Fibroblast of lung (primary cell): ENCODE measurements at regions not wholly inside any gene's neighbourhood (a gene's known extent, or its start where the extent isn't known, plus 50 kb on each side); places are given as distances from the start of the nearest gene placed in this dataset.

Experiments
- DNase-seq, 2 donors: peaks; one replicate each; pipeline versions ENCODE4 v3.0.0 to v3.0.0-alpha.2; 2010; ENCODE audit warnings: low read depth in 2 of 2
- H2AFZ ChIP-seq: 2 replicates; pipeline ENCODE4 v1.5.1; 2012; ENCODE audit warnings: low read length, control low read depth, inconsistent platforms
- H3K27ac ChIP-seq: 2 replicates; pipeline ENCODE4 v1.5.1; 2011; ENCODE audit warnings: low read length, control low read depth; ENCODE audit not compliant: insufficient read depth
- H3K27me3 ChIP-seq: 2 replicates; pipeline ENCODE4 v1.5.1; 2011; ENCODE audit warnings: mild to moderate bottlenecking, low read length; ENCODE audit not compliant: control insufficient read depth, insufficient read depth
- H3K36me3 ChIP-seq: 2 replicates; pipeline ENCODE4 v1.5.1; 2011; ENCODE audit warnings: low read length; ENCODE audit not compliant: control insufficient read depth, insufficient read depth
- H3K4me1 ChIP-seq: 2 replicates; pipeline ENCODE4 v1.5.1; 2011; ENCODE audit warnings: low read length; ENCODE audit not compliant: control insufficient read depth, insufficient read depth; ENCODE audit errors: extremely low read depth
- H3K4me2 ChIP-seq: 2 replicates; pipeline ENCODE4 v1.5.1; 2011; ENCODE audit warnings: low read length, control low read depth; ENCODE audit not compliant: insufficient read depth; ENCODE audit errors: extremely low read depth
- H3K4me3 ChIP-seq, 4 experiments: fragments of 200-600 bp in 1 of 4; sonication (generic) in 1 of 4; replicated peaks in 1 of 4; 2 replicates each; pipeline ENCODE4 v1.5.1; 2011 to 2016; ENCODE audit warnings: low read length in 4 of 4, low read depth in 3 of 4, mild to moderate bottlenecking in 3 of 4, control low read depth in 2 of 4, inconsistent platforms in 1 of 4, mixed read lengths in 1 of 4; ENCODE audit not compliant: insufficient read depth in 1 of 4; ENCODE audit errors: control extremely low read depth in 1 of 4
- H3K79me2 ChIP-seq: 2 replicates; pipeline ENCODE4 v1.5.1; 2012; ENCODE audit warnings: mild to moderate bottlenecking, low read length, inconsistent platforms; ENCODE audit not compliant: control insufficient read depth, insufficient read depth
- H3K9ac ChIP-seq: 2 replicates; pipeline ENCODE4 v1.5.1; 2011; ENCODE audit warnings: mild to moderate bottlenecking, low read length, control low read depth; ENCODE audit not compliant: insufficient read depth
- H3K9me3 ChIP-seq: 2 replicates; pipeline ENCODE4 v1.5.1; 2012; ENCODE audit warnings: low read depth, low read length; ENCODE audit not compliant: control insufficient read depth, insufficient read depth
- H4K20me1 ChIP-seq: 2 replicates; pipeline ENCODE4 v1.5.1; 2011; ENCODE audit warnings: low read length; ENCODE audit not compliant: control insufficient read depth, insufficient read depth; ENCODE audit errors: extremely low read depth
- CTCF ChIP-seq, 2 donors: IDR thresholded peaks in 1 of 2; conservative IDR thresholded peaks in 1 of 2; 1 replicate in 1 of 2; 2 replicates in 1 of 2; pipeline ENCODE4 v1.5.1; 2011 to 2012; ENCODE audit warnings: low read length in 2 of 2, control low read depth in 1 of 2, inconsistent platforms in 1 of 2, low read depth in 1 of 2, mild to moderate bottlenecking in 1 of 2
- EZH2 ChIP-seq: IDR thresholded peaks from 2 replicates; pipeline ENCODE4 v1.5.1; 2012; ENCODE audit warnings: low read length, control low read depth, mild to moderate bottlenecking; ENCODE audit errors: missing control alignments

DNA sequence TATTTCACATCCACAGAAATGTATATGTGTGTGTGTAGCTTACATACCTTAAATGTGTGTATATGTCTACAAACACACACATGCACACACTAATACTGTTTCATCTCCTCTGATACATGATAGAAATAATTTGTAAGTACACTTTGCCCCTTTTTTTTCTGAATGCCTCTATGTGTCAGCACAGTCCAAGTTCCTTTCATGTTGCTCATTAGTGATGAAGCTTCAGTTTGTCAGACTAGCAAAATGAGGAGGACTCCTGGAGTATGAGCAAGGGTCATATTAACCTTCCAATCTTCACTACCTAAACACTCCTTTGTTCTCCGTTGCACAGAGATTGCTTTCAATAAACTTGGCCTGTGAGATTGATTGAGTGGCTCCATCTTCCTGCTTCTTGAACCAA, 935.4 kb downstream of the MRPL39 start:
- TF ChIP-seq EZH2 (no peak), CTCF (conservative IDR thresholded peaks at IDR 0.05 in 1 of 2, IDR thresholded peaks at IDR 0.05 in 1 of 2; ENCODE audit: low read depth in 1 of 2, low read length in 2 of 2) (no peak)
- no peaks in the 10 kb centered on the region for H4K20me1 ChIP-seq
- H3K4me1 ChIP-seq, result no peaks in the 10 kb centered on the region
- no peak overlapping the region for H3K4me2 ChIP-seq
- no peak for DNase-seq
- no peak overlapping the region for H3K9ac ChIP-seq
- H3K27ac ChIP-seq, result no peak overlapping the region
- no peaks in the 10 kb centered on the region for H3K36me3 ChIP-seq
- H3K79me2 ChIP-seq, result no peaks in the 10 kb centered on the region
- no peak overlapping the region for H3K4me3 ChIP-seq
- H3K27me3 ChIP-seq, result no peaks in the 10 kb centered on the region
- H2AFZ ChIP-seq, result no peak overlapping the region
- H3K9me3 ChIP-seq, result no peaks in the 10 kb centered on the region

GRCh38 chr21:24658926-24659325, 948.4 kb downstream of the MRPL39 start:
- no peaks in the 10 kb centered on the region for H3K36me3 ChIP-seq
- no peaks in the 10 kb centered on the region for H3K4me1 ChIP-seq
- no peak overlapping the region for H3K4me2 ChIP-seq
- TF ChIP-seq EZH2, result no peak
- TF ChIP-seq CTCF (conservative IDR thresholded peaks at IDR 0.05 in 1 of 2, IDR thresholded peaks at IDR 0.05 in 1 of 2; ENCODE audit: low read depth in 1 of 2, low read length in 2 of 2), result no peak
- no peak for DNase-seq
- H2AFZ ChIP-seq, result no peak overlapping the region
- H3K27ac ChIP-seq, result no peak overlapping the region
- no peaks in the 10 kb centered on the region for H3K9me3 ChIP-seq
- no peak overlapping the region for H3K9ac ChIP-seq
- no peak overlapping the region for H3K4me3 ChIP-seq
- H3K27me3 ChIP-seq, result no peaks in the 10 kb centered on the region
- no peaks in the 10 kb centered on the region for H4K20me1 ChIP-seq
- no peaks in the 10 kb centered on the region for H3K79me2 ChIP-seq

- Histone ChIP-seq H3K36me3 (no peaks in the 10 kb centered on the region), H3K9ac (no peak overlapping the region), H3K27me3 (no peaks in the 10 kb centered on the region), H2AFZ (no peak overlapping the region), H3K4me1 (no peaks in the 10 kb centered on the region), H3K79me2 (no peaks in the 10 kb centered on the region), H3K9me3 (no peaks in the 10 kb centered on the region), H4K20me1 (no peaks in the 10 kb centered on the region), H3K4me2 (no peak overlapping the region), H3K27ac (no peak overlapping the region), H3K4me3 (no peak overlapping the region)
- no peak for TF ChIP-seq CTCF (conservative IDR thresholded peaks at IDR 0.05 in 1 of 2, IDR thresholded peaks at IDR 0.05 in 1 of 2; ENCODE audit: low read depth in 1 of 2, low read length in 2 of 2)
- TF ChIP-seq EZH2, result no peak
- peak in 1 of 2 donors; percentile 1 for DNase-seq
Observed at GRCh38 chr21:24658026-24658425, 949.3 kb downstream of the MRPL39 start.
